ENCODE measurements at regions not wholly inside any gene's neighbourhood (a gene's known extent, or its start where the extent isn't known, plus 50 kb on each side); places are given as distances from the start of the nearest gene placed in this dataset.
"Not testable (repeated sequence)": the region's sequence is repeated elsewhere in the genome, so short reads cannot be mapped to it uniquely, and the experiment has no call there.

DNA sequence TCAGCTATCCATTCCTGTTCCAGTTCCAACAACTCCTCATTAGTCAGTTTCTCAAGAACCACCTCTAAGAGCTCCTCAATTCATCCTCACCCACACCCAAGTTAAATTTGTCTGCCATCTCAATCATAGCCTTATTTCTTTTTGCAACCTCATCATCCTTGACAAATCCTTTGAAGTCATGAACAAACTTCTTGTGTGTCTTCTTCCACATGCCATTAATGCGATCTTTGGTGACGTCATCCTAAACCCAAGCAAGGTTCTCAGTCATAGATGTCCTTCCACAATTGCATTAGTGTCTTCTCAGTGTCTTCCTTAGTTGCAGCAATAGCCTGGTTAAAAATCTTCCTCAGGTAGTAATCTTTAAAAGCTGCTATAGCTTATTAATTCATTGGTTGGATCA lies 71.2 kb upstream of the FSIP2 start:
- TF ChIP-seq, protein P1, sequence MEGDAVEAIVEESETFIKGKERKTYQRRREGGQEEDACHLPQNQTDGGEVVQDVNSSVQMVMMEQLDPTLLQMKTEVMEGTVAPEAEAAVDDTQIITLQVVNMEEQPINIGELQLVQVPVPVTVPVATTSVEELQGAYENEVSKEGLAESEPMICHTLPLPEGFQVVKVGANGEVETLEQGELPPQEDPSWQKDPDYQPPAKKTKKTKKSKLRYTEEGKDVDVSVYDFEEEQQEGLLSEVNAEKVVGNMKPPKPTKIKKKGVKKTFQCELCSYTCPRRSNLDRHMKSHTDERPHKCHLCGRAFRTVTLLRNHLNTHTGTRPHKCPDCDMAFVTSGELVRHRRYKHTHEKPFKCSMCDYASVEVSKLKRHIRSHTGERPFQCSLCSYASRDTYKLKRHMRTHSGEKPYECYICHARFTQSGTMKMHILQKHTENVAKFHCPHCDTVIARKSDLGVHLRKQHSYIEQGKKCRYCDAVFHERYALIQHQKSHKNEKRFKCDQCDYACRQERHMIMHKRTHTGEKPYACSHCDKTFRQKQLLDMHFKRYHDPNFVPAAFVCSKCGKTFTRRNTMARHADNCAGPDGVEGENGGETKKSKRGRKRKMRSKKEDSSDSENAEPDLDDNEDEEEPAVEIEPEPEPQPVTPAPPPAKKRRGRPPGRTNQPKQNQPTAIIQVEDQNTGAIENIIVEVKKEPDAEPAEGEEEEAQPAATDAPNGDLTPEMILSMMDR (IDR thresholded peaks at IDR 0.05; ENCODE audit: extremely low read depth, low read depth, low read length): no peak
- Histone ChIP-seq H3K9me3 (ENCODE audit: low read depth, low read length) (no peaks in the 10 kb centered on the region), H2AFZ (ENCODE audit: low read length) (no peak overlapping the region), H3K4me2 (ENCODE audit: insufficient read depth, low read length) (no peak overlapping the region), H3K4me3 (ENCODE audit: insufficient read depth, low read length) (no peak overlapping the region), H3K27me3 (ENCODE audit: insufficient read depth, low read length) (no peaks in the 10 kb centered on the region), H3K4me1 (ENCODE audit: insufficient read depth, low read length) (no peaks in the 10 kb centered on the region), H3K36me3 (ENCODE audit: insufficient read depth, low read length) (no peaks in the 10 kb centered on the region), H3K27ac (ENCODE audit: low read depth, low read length) (no peak overlapping the region), H4K20me1 (ENCODE audit: insufficient read depth, low read length) (no peaks in the 10 kb centered on the region), H3K79me2 (ENCODE audit: insufficient read depth, low read length) (no peaks in the 10 kb centered on the region)
- no peak for DNase-seq (ENCODE audit: insufficient read length, low spot score, missing footprints)

DNA sequence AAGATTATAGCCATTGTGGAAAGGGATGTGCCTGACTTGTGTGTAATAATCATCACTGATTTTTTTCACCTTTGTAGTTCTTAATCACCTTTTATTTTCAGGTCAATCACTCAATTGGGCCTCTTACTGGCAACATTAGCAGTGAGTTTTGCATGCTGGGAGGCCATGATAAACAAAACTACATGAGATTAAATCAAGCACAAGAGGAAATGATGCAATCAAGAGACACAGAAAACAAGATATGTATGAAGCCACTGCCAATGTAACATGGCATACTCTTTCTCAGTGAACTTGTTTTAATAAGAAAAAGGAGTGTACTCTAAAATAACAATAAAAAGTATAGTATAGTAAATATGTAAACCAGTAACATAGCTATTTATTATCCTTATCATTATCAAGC lies 69.9 kb upstream of the FSIP2 start:
- H2AFZ ChIP-seq (ENCODE audit: low read length): no peak overlapping the region
- no peaks in the 10 kb centered on the region for H4K20me1 ChIP-seq (ENCODE audit: insufficient read depth, low read length)
- TF ChIP-seq, protein P1 (IDR thresholded peaks at IDR 0.05; ENCODE audit: extremely low read depth, low read depth, low read length): no peak
- no peak overlapping the region for H3K4me2 ChIP-seq (ENCODE audit: insufficient read depth, low read length)
- no peak for DNase-seq (ENCODE audit: insufficient read length, low spot score, missing footprints)
- H3K79me2 ChIP-seq (ENCODE audit: insufficient read depth, low read length): no peaks in the 10 kb centered on the region
- H3K9me3 ChIP-seq (ENCODE audit: low read depth, low read length): no peaks in the 10 kb centered on the region
- no peak overlapping the region for H3K27ac ChIP-seq (ENCODE audit: low read depth, low read length)
- H3K27me3 ChIP-seq (ENCODE audit: insufficient read depth, low read length): no peaks in the 10 kb centered on the region
- H3K36me3 ChIP-seq (ENCODE audit: insufficient read depth, low read length): no peaks in the 10 kb centered on the region
- H3K4me3 ChIP-seq (ENCODE audit: insufficient read depth, low read length): no peak overlapping the region
- H3K4me1 ChIP-seq (ENCODE audit: insufficient read depth, low read length): no peaks in the 10 kb centered on the region

DNA sequence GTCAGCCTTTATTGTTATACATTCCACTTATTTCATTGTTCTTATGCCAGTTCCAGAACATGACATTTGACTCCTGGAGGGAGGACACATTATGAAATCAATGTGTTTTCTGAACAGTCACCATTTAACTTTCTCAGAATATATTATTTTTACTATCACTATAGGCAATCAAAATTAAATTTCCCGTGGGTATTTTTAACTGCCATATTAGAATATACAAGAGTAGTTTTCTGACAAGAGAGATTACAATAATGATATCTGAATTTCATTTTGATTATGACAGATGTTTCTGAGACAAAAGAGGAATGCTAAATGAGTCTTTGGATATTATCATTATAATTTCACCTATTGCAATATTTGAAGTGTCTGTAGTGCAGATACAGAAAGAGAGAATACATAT lies 64.4 kb upstream of the FSIP2 start:
- Histone ChIP-seq H3K4me3 (ENCODE audit: insufficient read depth, low read length) (no peak overlapping the region), H3K4me1 (ENCODE audit: insufficient read depth, low read length) (no peaks in the 10 kb centered on the region), H3K36me3 (ENCODE audit: insufficient read depth, low read length) (no peaks in the 10 kb centered on the region), H3K4me2 (ENCODE audit: insufficient read depth, low read length) (no peak overlapping the region), H3K27ac (ENCODE audit: low read depth, low read length) (no peak overlapping the region), H3K9me3 (ENCODE audit: low read depth, low read length) (no peaks in the 10 kb centered on the region), H3K79me2 (ENCODE audit: insufficient read depth, low read length) (no peaks in the 10 kb centered on the region), H4K20me1 (ENCODE audit: insufficient read depth, low read length) (no peaks in the 10 kb centered on the region), H3K27me3 (ENCODE audit: insufficient read depth, low read length) (no peaks in the 10 kb centered on the region), H2AFZ (ENCODE audit: low read length) (no peak overlapping the region)
- TF ChIP-seq, protein P1 (IDR thresholded peaks at IDR 0.05; ENCODE audit: extremely low read depth, low read depth, low read length): no peak
- no peak for DNase-seq (ENCODE audit: insufficient read length, low spot score, missing footprints)

DNA sequence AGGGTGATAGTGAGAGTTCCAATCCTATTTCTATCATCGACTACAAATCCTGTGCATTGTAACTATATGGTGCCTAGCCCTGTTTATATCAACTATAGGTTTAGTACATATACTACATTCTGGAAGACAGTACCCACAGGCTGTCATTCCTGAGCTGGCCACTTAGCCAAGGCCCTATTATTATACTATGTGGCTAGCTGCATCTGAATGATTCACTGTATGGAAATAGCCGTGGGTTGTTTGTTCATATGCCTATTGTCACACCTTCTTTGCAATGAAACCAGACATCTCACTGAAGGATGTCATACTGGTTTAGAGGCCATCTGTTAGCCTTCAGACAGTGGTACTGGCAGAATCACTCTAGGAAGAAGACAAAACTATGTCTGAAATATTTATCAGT lies 62.3 kb upstream of the FSIP2 start:
- Histone ChIP-seq H3K79me2 (ENCODE audit: insufficient read depth, low read length) (no peaks in the 10 kb centered on the region), H3K4me1 (ENCODE audit: insufficient read depth, low read length) (no peaks in the 10 kb centered on the region), H3K27ac (ENCODE audit: low read depth, low read length) (no peak overlapping the region), H3K4me2 (ENCODE audit: insufficient read depth, low read length) (no peak overlapping the region), H3K27me3 (ENCODE audit: insufficient read depth, low read length) (no peaks in the 10 kb centered on the region), H3K36me3 (ENCODE audit: insufficient read depth, low read length) (no peaks in the 10 kb centered on the region), H4K20me1 (ENCODE audit: insufficient read depth, low read length) (no peaks in the 10 kb centered on the region), H3K9me3 (ENCODE audit: low read depth, low read length) (no peaks in the 10 kb centered on the region), H3K4me3 (ENCODE audit: insufficient read depth, low read length) (no peak overlapping the region), H2AFZ (ENCODE audit: low read length) (no peak overlapping the region)
- TF ChIP-seq, protein P1 (IDR thresholded peaks at IDR 0.05; ENCODE audit: extremely low read depth, low read depth, low read length): no peak
- DNase-seq (ENCODE audit: insufficient read length, low spot score, missing footprints): no peak

DNA sequence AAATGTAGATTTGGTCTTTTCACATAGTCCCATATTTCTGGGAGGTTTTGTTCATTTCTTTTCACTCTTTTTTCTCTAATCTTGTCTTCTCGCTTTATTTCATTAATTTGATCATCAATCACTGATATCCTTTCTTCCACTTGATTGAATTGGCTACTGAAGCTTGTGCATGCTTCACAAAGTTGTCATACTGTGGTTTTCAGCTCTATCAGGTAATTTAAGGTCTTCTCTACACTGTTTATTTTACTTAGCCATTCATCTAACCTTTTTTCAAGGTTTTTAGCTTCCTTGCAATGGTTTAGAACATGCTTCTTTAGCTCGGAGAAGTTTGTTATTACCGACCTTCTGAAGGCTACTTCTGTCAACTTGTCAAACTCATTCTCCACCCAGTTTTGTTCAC lies 51.6 kb upstream of the FSIP2 start:
- not testable (repeated sequence) for H4K20me1 ChIP-seq (ENCODE audit: insufficient read depth, low read length)

More for the DNA sequence above, 51.6 kb upstream of the FSIP2 start:
- not testable (repeated sequence) for H3K27ac ChIP-seq (ENCODE audit: low read depth, low read length); H3K36me3 ChIP-seq (ENCODE audit: insufficient read depth, low read length); H3K27me3 ChIP-seq (ENCODE audit: insufficient read depth, low read length); H3K79me2 ChIP-seq (ENCODE audit: insufficient read depth, low read length); DNase-seq (ENCODE audit: insufficient read length, low spot score, missing footprints); H3K4me3 ChIP-seq (ENCODE audit: insufficient read depth, low read length); H2AFZ ChIP-seq (ENCODE audit: low read length); H3K9me3 ChIP-seq (ENCODE audit: low read depth, low read length); H3K4me2 ChIP-seq (ENCODE audit: insufficient read depth, low read length); H3K4me1 ChIP-seq (ENCODE audit: insufficient read depth, low read length)
